GM21825 (cell line): ENCODE measurements at regions not wholly inside any gene's neighbourhood (a gene's known extent, or its start where the extent isn't known, plus 50 kb on each side); places are given as distances from the start of the nearest gene placed in this dataset.
"Not testable (repeated sequence)": the region's sequence is repeated elsewhere in the genome, so short reads cannot be mapped to it uniquely, and the experiment has no call there.

ENCODE experiments used
- ATAC-seq: cut with Tn5 transposase; IDR thresholded peaks from one replicate; pipeline ENCODE4 v1.9.1; 2021; ENCODE audit warnings: mild to moderate bottlenecking, moderate library complexity; ENCODE audit not compliant: unreplicated experiment

- no peak for ATAC-seq
These were observed 139.6 kb downstream of the TFPI2 start for GRCh38 chr7:93750986-93751385.

- no peak for ATAC-seq
These were observed 143.5 kb downstream of the TFPI2 start for GRCh38 chr7:93747019-93747418.

DNA sequence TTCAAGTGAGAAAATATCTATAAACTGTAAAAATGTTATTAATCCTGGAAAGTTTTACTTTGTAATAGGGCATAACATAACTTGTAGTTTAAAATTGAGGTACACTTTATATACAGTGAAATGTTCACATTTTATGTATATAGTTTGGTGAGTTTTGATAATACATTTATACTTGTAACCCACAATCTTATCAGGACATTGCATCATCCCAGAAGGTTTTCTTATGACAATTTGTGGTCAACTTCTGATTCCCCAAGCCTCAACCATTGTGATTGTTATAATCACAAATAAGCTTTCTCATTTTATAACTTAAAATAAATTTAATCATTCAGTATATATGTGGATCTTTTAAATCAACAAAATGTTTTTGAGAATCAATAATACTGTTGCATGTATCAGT is 151.1 kb downstream of the TFPI2 start:
- no peak for ATAC-seq

GRCh38 chr7:93737953-93738352 is 152.6 kb downstream of the TFPI2 start:
- no peak for ATAC-seq

GRCh38 chr7:93736668-93737369 is 153.7 kb downstream of the TFPI2 start:
- ATAC-seq: no peak

DNA sequence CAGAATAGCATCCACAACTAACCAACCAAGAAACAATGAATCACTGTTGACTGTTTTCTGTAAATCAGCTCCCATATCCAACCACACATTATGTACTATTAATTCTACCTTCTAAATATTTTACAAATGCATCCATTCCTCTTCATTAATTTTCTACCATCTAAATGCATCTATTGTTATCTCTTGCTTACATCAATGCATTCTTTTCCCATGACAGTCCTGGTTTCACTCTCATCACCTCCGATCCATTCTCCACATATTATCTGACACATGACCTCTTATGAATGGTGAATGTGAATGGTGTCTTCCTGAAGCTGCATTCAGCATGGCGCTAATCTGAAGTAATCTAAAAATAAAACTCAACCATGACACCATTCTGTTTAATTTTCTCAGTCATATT is 153.8 kb upstream of the CALCR start:
- no peak for ATAC-seq

DNA sequence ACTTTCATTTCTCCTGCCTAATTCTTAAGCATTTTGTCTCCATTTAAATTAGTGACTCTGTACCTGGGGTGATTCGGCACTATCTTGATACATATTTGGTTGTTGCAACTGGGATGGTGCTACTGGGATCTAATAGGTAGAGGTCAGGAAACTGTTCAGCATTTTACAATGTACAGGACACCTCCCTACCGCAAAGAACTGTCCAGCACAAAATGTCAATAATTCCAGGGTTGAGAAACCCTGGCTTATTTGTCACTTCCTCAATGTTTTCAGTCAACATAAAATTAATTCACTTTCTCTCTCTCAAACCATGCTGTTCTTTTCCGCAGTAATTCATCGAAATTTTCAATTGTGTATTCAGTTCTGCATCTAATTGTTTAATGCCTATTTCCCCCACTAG is 151.4 kb upstream of the CALCR start:
- no peak for ATAC-seq

DNA sequence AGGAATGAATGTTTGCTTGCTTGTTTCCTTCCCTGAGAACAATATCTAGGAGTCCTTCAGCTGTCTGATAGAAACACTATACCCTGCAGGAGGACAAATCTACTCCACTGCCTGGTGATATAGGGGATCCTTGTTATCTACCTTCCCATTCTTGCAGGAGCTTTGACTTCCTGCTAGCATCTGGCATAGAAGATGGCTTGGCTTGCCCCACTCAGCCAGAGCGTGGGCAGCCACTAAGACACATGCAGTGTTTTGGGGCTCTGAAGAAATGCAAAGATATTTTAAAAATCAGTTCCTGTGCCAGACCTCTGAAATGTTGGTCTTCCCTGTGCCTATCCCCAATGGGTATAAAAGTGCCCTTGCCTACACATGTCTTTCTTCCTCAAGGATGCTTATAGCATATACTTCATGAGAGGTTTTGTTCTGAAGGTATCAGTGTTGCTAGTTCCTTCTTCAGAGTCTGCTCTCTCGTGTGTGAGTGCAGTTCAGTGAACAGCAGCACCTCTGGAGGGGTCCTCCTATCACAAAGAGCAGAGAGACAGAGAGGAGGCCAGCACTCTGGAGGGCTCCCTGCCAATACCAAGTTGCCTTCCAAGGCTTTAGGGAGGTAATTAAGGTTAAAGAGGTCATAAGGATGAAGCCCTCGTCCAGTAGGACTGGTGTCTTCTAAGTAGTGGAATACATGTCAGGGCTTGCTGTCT is 149.1 kb upstream of the CALCR start:
- no peak for ATAC-seq

DNA sequence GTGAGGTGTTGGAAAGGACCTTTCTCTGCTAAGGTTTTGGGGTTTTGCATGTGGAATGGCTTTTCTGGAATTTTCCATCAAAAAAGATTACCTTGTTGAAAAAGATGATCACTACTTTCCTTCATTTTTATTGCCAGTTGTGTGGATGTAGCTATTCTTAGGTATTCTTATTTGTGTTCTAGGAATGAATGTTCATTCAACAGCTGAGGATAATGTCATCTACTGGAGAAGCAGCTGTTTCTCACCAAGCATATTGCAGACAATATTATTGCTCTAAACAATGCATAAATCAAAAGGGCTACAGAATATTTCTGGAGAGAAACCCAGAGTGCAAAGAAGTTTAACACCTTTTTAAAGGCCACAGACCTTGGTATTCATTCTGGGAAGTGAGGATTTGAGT is 145.6 kb upstream of the CALCR start:
- no peak for ATAC-seq

DNA sequence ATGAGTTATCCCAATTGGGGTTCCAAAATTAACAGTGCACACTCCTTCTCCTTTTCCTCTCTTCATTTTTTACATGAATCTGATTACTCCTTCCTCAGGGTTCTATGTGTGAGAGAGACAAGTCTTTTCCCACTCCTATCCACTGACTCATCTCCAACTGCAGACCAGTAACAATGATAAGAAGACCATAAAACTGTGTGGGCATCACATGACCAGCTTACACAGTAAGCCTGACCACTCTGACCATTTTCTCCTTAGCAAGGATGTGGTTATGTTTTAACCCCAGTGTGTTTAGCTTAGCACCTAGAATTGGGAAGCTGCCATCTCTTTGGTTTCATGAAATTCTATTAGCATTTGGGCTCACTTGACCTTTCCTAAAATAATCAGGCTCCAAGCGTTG is 145.0 kb upstream of the CALCR start:
- no peak for ATAC-seq

- ATAC-seq: no peak
These were observed 142.8 kb upstream of the CALCR start for GRCh38 chr7:93717217-93717900.

- no peak for ATAC-seq
These were observed 140.7 kb upstream of the CALCR start for GRCh38 chr7:93715234-93715633.

DNA sequence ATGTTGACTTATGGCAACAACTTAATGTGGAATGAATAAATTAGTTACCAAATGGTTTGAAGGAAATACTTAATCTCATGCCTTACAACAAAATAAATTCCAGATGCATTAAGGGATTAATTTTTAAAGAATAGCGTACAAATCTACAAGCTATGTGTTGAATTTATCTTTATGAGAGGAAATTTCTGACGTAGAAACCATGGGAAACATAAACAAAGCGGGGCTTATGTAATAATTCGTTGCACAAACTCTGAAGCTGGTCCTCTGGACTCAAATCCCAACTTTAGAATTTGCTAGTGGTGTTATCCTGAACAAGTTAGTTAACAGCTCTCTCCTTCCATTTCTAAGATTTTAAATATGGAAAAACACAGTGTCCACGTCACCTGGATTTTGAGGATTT is 137.4 kb upstream of the CALCR start:
- ATAC-seq: no peak

- ATAC-seq: not testable (repeated sequence)
These were observed 133.7 kb upstream of the CALCR start for GRCh38 chr7:93708255-93708654.

DNA sequence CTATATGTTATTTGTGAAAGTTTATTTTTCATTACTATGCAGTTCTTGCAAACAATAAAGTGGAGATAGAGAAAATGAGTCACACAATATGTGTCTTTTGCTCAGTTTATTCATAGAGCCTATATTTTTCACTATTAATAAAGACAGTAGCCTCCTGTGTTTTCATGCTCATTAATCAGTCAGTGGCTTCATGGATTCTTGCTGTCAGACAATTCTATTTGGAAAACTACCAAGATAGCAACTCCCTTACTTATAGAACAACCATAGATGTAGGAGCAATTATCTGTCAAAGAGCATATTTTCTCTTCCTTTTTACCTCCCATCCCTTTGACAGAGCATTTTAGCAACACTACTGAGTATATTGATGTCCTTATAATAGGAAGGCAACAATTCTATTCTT is 132.7 kb upstream of the CALCR start:
- ATAC-seq: no peak

DNA sequence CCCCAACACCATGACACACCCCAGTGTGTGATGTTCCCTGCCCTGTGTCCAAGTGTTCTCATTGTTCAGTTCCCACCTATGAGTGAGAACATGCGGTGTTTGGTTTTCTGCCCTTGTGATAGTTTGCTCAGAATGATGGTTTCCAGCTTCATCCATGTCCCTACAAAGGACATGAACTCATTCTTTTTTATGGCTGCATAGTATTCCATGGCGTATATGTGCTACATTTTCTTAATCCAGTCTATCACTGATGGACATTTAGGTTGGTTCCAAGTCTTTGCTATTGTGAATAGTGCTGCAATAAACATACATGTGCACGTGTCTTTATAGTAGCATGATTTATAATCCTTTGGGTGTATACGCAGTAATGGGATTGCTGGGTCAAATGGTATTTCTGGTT is 131.6 kb upstream of the CALCR start:
- not testable (repeated sequence) for ATAC-seq

DNA sequence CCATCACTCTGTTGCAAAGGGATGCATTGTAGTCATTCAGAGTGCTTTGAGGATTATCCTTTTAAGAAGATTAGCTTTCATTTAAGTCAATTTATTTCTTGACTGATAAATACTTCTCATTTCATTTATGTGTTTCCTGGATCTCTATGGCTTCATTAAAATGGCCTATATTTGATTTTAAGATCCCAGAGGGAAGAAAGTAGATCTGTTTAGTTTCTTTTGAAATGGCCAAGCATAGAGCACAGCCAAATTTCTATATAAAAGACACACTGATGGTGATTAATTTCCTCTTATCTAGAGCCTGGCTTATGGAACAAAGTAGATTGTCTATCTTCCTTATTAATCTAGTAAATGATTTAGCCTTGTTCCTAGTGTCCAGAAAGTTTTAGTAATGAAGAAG is 129.7 kb upstream of the CALCR start:
- no peak for ATAC-seq

GRCh38 chr7:93697901-93698300 is 123.4 kb upstream of the CALCR start:
- no peak for ATAC-seq

DNA sequence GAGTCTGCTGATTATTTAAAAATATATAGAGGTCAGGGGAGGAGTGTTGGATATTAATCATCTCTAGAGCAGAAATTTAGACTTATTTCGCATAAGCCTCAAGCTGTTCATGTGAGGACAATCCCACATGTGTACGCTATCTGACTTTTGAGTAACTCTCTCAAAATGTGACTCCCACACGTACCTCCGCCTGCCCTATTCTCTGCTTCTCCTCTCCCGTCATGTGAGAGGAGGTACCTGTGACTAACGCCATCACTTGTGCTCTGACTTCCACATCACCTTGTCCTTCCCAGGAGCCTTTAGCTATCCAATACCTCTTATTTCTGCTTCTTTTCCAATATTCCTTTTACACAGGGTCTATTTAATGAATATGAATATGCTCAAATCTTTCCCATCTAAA is 119.3 kb upstream of the CALCR start:
- ATAC-seq: no peak

- no peak for ATAC-seq
These were observed 115.5 kb upstream of the CALCR start for GRCh38 chr7:93690021-93690420.

- no peak for ATAC-seq
These were observed 103.7 kb upstream of the CALCR start for GRCh38 chr7:93678185-93678584.
